NCI-H2171 treated with DMSO at 0.1 percent for 48 hours (cell line): ENCODE measurements at regions not wholly inside any gene's neighbourhood (a gene's known extent, or its start where the extent isn't known, plus 50 kb on each side); places are given as distances from the start of the nearest gene placed in this dataset.
"Not testable (repeated sequence)": the region's sequence is repeated elsewhere in the genome, so short reads cannot be mapped to it uniquely, and the experiment has no call there.

Source experiments
- DNase-seq: peaks from one replicate; lab custom pipeline; 2025; lab: John Stamatoyannopoulos, UW

- DNase-seq: not testable (repeated sequence)
Measured at GRCh38 chr2:17193433-17193890, 324.8 kb downstream of the RAD51AP2 start.

- no peak for DNase-seq
Measured at GRCh38 chr2:17191223-17191622, 327.0 kb downstream of the RAD51AP2 start.

DNA sequence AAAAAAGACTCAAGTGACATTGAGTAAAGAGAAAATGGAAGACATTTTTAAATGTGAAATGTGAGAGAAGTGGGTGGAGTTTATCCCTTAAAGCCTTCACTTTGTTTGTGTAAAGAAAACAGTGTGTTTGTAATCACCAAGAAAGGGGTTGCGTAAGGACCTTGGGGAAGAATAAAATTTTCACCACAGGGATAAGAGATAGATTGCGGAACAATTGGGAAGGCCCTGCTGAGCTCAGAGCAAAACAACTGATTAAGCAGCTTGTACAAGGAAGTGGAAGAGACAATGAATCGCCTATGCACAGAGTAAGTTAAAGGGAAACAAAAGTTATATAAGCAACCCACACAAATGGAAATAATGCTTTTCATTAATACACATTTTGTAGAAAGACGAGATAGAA lies 327.7 kb downstream of the RAD51AP2 start:
- no peak for DNase-seq

DNA sequence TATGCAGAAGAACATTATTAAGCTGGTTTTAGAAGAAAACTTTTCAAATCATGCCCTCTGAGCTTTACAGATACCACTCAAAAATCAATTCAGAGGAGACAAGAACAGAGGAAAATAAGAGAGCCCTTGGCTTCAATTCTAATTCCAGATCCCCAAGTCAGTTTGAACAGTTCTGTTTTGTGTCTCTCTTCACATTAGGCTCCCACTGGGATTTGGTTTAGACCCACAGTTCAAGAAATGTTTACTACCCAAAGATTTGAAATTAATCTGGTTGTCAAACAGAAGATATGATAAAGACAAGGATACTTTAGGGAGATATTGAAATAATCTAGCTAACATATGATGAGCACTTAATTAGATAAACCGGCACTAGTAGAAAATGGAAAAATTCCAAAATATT lies 329.5 kb downstream of the RAD51AP2 start:
- DNase-seq: no peak

GRCh38 chr2:17184512-17184911 lies 333.7 kb downstream of the RAD51AP2 start:
- DNase-seq: no peak

DNA sequence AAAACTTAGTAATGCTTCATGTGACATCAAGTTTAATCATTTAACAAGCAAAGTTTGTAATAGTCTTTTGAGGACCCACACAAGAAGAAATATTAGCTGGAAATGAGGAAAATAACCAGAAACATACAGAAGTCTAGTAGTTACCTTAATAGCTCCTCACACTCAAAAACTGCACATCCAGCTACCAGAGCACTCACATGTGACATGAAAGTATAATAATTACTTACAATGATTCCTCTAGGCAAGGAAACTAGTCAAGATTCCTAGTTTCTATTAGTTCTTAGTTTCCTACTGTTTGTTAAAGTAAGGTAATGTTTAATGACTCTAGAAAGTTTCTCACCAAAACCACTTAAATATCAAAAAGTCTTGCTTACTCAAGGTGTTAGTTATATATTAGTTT lies 335.8 kb downstream of the RAD51AP2 start:
- DNase-seq: no peak

GRCh38 chr2:17181051-17181752 lies 337.0 kb downstream of the RAD51AP2 start:
- no peak for DNase-seq

DNA sequence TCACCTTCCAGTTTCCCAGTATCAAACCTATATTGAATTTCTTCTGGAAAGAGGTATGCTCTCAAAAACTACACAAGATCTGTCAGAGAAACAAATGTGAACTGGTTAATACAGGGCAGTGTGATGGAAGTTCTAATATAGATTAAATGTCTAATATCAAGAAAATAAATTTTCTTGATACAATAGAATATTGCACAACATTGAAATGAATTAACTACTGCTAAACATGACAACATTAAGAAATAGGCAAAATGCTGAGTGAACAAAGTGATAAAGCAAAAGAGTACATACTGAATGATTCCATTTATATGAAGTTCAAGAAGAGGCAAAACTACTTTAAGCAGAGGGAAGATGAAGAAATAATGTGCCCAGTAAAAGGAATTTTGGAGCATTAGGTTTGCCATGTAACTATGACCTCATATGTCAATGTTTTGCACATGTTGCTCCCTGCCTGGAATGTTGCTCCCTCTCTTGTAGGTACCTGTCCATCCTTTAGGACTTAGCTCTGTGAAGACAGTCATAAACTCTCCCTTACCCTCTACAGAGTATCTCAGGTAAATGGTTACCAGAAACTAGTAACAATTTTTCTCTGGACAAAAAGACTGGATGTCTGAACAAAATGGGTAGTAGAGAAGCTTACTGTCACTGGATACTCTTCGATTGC lies 339.0 kb downstream of the RAD51AP2 start:
- no peak for DNase-seq

DNA sequence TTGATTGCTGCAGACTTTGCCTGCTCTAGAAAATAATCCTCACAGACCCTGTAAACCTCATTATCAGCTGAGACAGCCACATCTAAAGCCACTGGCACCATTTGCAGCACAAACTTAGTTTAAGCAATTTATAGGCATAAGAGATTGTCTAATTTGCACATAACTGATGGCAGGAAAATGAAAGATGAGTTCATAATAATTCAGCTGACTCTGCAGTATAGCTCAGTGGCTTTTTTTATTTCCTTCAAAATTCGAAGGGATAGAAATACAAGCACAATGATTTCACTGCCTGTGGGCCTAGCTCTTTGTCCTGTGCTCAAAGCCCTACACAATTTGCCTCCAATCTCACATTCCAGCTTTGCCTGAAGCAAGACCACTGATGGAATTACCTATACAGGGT lies 341.2 kb downstream of the RAD51AP2 start:
- DNase-seq: no peak

DNA sequence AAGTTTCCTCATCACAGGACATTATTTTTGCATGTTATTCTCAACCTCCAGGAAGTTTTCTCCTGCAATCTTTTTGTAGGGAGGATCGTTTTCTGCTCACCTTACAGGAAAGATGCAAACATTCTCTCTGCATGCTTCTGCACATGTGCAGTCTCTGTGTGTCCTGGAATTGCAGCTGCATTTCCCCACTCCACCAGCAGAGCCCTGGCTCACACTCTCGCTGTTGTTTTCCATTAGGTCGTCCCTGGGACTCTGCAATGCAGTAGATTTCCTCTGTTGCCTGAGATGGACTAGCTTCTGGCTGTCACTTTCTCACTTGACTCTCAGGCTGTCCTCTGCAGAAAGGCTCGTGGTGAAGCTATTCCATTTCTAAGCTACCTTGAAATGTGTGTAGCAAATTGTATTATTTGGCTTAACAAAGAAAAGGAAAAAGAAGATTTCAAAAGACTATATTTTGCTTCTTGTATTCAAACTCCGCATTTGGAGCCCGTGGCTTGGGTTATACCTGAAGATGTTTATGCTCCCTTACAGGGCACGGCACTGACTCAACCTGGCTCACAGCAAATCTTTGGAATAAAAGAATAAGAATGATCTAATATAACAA lies 346.7 kb downstream of the RAD51AP2 start:
- DNase-seq: no peak

DNA sequence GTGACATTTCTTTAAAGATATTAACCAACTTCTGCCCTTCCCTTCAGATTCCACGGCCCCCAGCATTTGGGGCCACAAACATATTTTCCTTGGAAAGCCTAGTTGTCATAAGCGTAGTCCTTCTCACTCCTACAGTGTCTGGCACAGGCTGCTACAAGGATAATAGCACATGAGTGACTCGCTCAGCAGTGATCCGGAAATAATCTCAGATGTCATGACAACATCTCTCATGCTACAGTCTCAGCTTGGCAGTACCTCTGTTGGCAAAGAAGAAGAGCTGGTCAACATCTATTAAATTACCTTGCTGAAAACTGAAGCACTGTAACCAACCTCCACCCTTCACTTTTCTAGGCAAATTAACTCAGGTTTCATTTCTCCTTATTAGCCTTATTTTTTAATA lies 351.7 kb downstream of the RAD51AP2 start:
- DNase-seq: no peak

DNA sequence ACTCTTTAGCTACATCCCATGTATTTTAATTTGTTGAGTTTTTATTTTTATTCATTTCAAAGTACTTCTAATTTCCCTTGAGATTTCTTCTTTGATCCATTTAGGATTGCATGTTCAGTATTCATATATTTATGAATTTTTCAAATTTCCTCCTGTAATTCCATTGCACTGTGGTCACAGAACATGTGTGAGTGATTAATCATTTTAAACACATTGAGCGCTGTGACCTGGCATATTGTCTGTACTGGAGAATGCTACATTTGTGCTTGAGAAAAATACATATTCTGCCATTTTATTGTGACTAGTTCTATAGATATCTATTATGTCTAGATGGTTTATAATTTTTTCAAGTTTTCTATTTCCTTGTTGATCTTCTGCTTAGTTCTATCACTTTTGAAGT lies 353.7 kb downstream of the RAD51AP2 start:
- no peak for DNase-seq

DNA sequence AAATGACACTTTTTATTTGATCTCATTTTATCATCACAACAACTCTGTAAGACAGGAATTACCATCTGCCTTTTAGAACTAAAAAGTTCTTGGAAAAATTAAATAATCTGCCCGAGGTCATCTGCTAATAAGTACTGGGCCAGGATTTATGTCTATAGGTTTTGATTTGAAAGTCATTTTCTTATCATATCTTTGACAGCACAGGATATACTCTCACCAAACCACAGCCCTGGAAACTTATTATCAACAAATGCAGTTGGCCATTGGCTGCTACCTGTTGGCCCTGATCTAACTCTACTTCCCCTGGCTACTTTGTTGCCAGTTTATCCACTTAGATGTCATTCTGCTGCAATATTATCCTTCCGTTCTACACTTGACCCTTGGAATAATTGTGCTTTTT lies 354.6 kb downstream of the RAD51AP2 start:
- no peak for DNase-seq

- DNase-seq: no peak
Measured at GRCh38 chr2:17162713-17163112, 355.5 kb downstream of the RAD51AP2 start.

DNA sequence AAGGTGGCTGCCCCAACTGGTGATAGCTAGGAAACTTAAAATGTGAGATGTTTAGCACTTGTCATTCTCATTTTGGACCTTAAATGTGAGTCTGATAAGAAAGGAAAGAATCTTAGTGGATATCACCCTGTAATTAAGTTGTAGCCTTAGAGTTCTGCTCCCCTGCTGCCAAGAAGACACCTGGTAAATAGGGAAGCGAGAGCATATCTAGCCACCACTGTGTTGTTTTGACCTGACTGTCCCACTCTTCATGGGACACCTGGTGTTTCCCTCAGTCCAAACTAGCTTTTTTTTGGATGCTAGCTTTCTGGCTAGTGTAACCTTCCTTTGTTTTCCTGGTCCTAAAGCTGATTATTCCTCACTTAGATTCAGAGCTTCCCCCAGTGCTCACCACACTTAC lies 357.6 kb downstream of the RAD51AP2 start:
- DNase-seq: no peak

DNA sequence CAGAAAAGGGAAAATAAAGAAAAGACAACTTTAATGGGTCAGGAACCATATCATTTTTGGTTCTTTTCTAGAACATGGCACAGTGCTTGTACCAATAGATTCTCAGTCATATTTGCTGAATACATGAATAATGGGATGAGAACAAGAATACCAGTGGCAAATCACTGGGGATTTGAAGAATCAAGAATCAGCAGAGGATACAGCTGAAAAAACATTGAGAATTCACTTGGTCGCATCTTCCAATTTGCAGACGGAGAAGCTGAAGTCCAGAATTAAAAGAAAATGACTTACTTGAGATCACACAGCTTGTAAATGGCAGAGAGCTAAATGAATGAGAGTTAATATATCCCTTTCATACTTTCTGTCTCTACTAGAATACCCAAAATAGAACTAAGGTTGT lies 362.2 kb downstream of the RAD51AP2 start:
- DNase-seq: no peak

- no peak for DNase-seq
Measured at GRCh38 chr2:17149945-17150344, 368.3 kb downstream of the RAD51AP2 start.

DNA sequence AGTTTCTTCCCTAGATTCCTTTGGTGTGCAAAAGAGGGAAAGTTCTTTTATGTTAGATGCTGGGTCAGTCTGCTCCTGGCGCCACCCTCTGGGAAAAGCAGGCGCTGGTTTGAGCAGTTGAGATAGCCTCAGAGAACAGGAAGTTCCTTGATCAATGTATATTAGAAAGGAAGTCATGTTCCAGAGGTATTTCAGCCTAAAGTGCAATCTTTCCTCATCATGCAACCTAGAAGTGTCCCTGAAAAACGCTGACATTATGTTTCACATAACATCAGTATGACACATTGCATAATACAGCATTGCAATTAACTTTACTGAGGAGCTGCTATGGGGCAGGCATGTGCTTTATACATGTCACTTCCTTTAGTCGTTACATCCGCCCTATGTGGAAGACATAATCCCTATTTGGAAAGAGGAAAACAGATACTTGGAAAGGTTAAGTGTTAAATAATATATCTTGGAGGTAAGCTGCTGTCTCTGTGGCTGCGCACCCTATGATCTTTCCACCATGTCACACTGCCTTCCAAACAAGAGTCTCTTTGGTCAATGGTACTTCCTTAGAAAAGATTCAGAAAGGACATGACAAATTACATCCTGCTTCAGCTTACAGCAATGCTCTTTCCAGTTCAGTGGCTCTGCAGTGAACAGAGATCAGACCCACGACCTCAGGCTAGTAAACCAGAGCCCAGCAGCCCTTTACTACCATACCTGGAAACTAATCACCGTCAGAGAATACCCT lies 369.7 kb downstream of the RAD51AP2 start:
- no peak for DNase-seq

GRCh38 chr2:17146358-17146757 lies 371.9 kb downstream of the RAD51AP2 start:
- DNase-seq: no peak

GRCh38 chr2:17136877-17137276 lies 381.4 kb downstream of the RAD51AP2 start:
- DNase-seq: no peak

DNA sequence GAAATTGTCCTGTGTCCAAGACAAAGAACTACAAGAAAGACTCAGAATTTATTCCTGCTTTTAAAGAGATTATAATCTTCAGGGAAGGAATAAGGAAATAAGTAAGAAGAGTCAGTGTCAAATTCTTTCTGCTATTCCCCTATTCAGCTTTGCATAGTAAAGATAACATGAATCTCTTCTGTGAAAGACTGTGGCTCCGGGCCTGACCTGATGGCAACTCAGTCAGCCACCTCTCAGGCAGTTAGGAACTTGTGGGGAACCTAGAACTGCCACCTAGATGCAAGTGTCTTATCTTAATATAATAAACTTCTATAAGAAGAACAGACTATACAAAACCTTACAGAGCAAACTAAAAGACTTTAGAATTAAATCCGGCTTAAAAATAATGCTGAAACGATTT lies 382.0 kb downstream of the RAD51AP2 start:
- no peak for DNase-seq

- no peak for DNase-seq
Measured at GRCh38 chr2:17135619-17136018, 382.6 kb downstream of the RAD51AP2 start.
